IMR-90 (cell line): ENCODE measurements at regions not wholly inside any gene's neighbourhood (a gene's known extent, or its start where the extent isn't known, plus 50 kb on each side); places are given as distances from the start of the nearest gene placed in this dataset.

Experiments used
- ATAC-seq: fragments of 200-7000 bp; cut with Tn5 transposase; 2 replicates; pipeline ENCODE4 v1.9.1; 2020; ENCODE audit warnings: low read depth, mild to moderate bottlenecking, moderate library complexity
- BruUV-seq: library from RNA; stranded (reverse); fragments of 400-500 nt; replicated peaks from 2 replicates; lab custom pipeline; 2021; lab: Mats Ljungman, UMichigan
- CTCF ChIA-PET: fragments of 300-600 bp; formaldehyde crosslinking; extraction: SDS; loops from one replicate; lab custom pipeline; 2021; ENCODE audit warnings: antibody characterized with exemption; lab: Yijun Ruan, JAX
- POLR2A ChIA-PET: fragments of 300-600 bp; sonication (Branson Sonifier 250); formaldehyde crosslinking; loops from one replicate; lab custom pipeline; 2022; ENCODE audit warnings: antibody characterized with exemption; ENCODE audit not compliant: unreplicated experiment; lab: Charles Lee
- DNase-seq: peaks from one replicate; pipeline ENCODE4 v3.0.0; 2013
- H2AFZ ChIP-seq: replicated peaks from 2 replicates; pipeline ENCODE3; 2013; ENCODE audit warnings: low read length, mild to moderate bottlenecking; ENCODE audit not compliant: poor library complexity
- H2AK5ac ChIP-seq: 2 replicates; pipeline ENCODE4 v1.6.1; 2013; ENCODE audit warnings: low read depth, low read length, inconsistent platforms
- H2AK9ac ChIP-seq: replicated peaks from 2 replicates; pipeline ENCODE3; 2013; ENCODE audit warnings: mild to moderate bottlenecking, low read depth, low read length, moderate library complexity; ENCODE audit not compliant: poor library complexity
- H2BK120ac ChIP-seq: 2 replicates; pipeline ENCODE4 v1.6.1; 2013; ENCODE audit warnings: low read depth, low read length, inconsistent platforms
- H2BK15ac ChIP-seq: 3 replicates; pipeline ENCODE4 v1.6.1; 2013; ENCODE audit warnings: low read depth, low read length, inconsistent platforms
- H2BK20ac ChIP-seq: 2 replicates; pipeline ENCODE4 v1.6.1; 2013; ENCODE audit warnings: low read depth, mild to moderate bottlenecking, inconsistent platforms, low read length, moderate library complexity
- H2BK5ac ChIP-seq: 2 replicates; pipeline ENCODE4 v1.6.1; 2013; ENCODE audit warnings: mild to moderate bottlenecking, low read depth, low read length, inconsistent platforms; ENCODE audit not compliant: poor library complexity, severe bottlenecking
- H3K14ac ChIP-seq: replicated peaks from 2 replicates; pipeline ENCODE4 v1.6.1; 2013; ENCODE audit warnings: low read depth, low read length, inconsistent platforms
- H3K18ac ChIP-seq: 2 replicates; pipeline ENCODE4 v1.6.1; 2013; ENCODE audit warnings: low read depth, low read length, control low read depth
- H3K23ac ChIP-seq: 2 replicates; pipeline ENCODE4 v1.6.1; 2013; ENCODE audit warnings: low read depth, low read length, inconsistent platforms
- H3K27ac ChIP-seq: 2 replicates; pipeline ENCODE4 v1.5.1; 2013; ENCODE audit warnings: mild to moderate bottlenecking, control low read depth, low read length; ENCODE audit not compliant: insufficient read depth
- H3K27me3 ChIP-seq: 2 replicates; pipeline ENCODE4 v1.6.1; 2013; ENCODE audit warnings: low read length; ENCODE audit not compliant: control insufficient read depth, insufficient read depth
- H3K36me3 ChIP-seq: 2 replicates; pipeline ENCODE4 v1.6.1; 2013; ENCODE audit warnings: low read length, mixed read lengths; ENCODE audit not compliant: control insufficient read depth, insufficient read depth
- H3K4ac ChIP-seq: 2 replicates; pipeline ENCODE4 v1.6.1; 2013; ENCODE audit warnings: low read depth, low read length, inconsistent platforms
- H3K4me1 ChIP-seq: 2 replicates; pipeline ENCODE4 v1.6.1; 2013; ENCODE audit warnings: low read length, mixed read lengths; ENCODE audit not compliant: control insufficient read depth, insufficient read depth
- H3K4me2 ChIP-seq: 2 replicates; pipeline ENCODE4 v1.6.1; 2013; ENCODE audit warnings: low read depth, mild to moderate bottlenecking, control low read depth, low read length, moderate library complexity
- H3K4me3 ChIP-seq: 2 replicates; pipeline ENCODE4 v1.5.1; 2013; ENCODE audit warnings: low read depth, mild to moderate bottlenecking, control low read depth, low read length, moderate library complexity; ENCODE audit not compliant: insufficient read depth
- H3K56ac ChIP-seq: 2 replicates; pipeline ENCODE4 v1.6.1; 2013; ENCODE audit warnings: low read length, inconsistent platforms; ENCODE audit not compliant: insufficient read depth; ENCODE audit errors: extremely low read depth
- H3K79me1 ChIP-seq, 2 experiments: 2 replicates each; pipeline ENCODE4 v1.6.1; 2013; ENCODE audit warnings: low read length in 2 of 2, inconsistent platforms in 1 of 2, low read depth in 1 of 2
- H3K9ac ChIP-seq: 2 replicates; pipeline ENCODE4 v1.6.1; 2013; ENCODE audit warnings: low read depth, low read length, control low read depth
- H3K9me1 ChIP-seq: 2 replicates; pipeline ENCODE4 v1.6.1; 2013; ENCODE audit warnings: low read length, inconsistent platforms; ENCODE audit not compliant: insufficient read depth
- H3K9me3 ChIP-seq: 2 replicates; pipeline ENCODE4 v1.6.1; 2013; ENCODE audit warnings: low read length; ENCODE audit not compliant: control insufficient read depth, insufficient read depth
- H4K20me1 ChIP-seq: 2 replicates; pipeline ENCODE4 v1.6.1; 2013; ENCODE audit warnings: low read length, inconsistent platforms; ENCODE audit not compliant: insufficient read depth
- H4K5ac ChIP-seq: 2 replicates; pipeline ENCODE4 v1.6.1; 2013; ENCODE audit warnings: mild to moderate bottlenecking, low read depth, low read length, control low read depth
- H4K8ac ChIP-seq, 2 experiments: 2 replicates each; pipeline ENCODE4 v1.6.1; 2013; ENCODE audit warnings: low read depth in 2 of 2, low read length in 2 of 2, control low read depth in 1 of 2, inconsistent platforms in 1 of 2
- H4K91ac ChIP-seq: 2 replicates; pipeline ENCODE4 v1.6.1; 2013; ENCODE audit warnings: low read depth, low read length, inconsistent platforms; ENCODE audit not compliant: insufficient read depth
- ELK1 ChIP-seq: fragments of 150-350 bp; IDR thresholded peaks from 2 replicates; pipeline ENCODE4 v1.6.1; 2016; ENCODE audit warnings: low read depth, mild to moderate bottlenecking, low read length, moderate library complexity, borderline replicate concordance
- WGBS, 2 experiments: methylation state at CpG; one replicate each; pipeline versions ENCODE4 v1.1.5 to v1.1.7; 2013; ENCODE audit warnings: missing lambda C conversion rate in 2 of 2; ENCODE audit not compliant: insufficient read length in 1 of 2; ENCODE audit errors: extremely low coverage in 2 of 2; 5-methylcytosine and 5-hydroxymethylcytosine counted together
- dilution Hi-C: fragments of 300-500 bp; cut with HindIII; formaldehyde crosslinking; loops from one replicate; pipeline ENCODE4 v1.14.3; 2018; ENCODE audit warnings: low sequenced_read_pairs; ENCODE audit not compliant: unreplicated experiment
- in situ Hi-C: fragments of 300-500 bp; cut with MboI; formaldehyde crosslinking; loops from 3 replicates; pipeline ENCODE4 v1.14.3; 2019; ENCODE audit warnings: low sequenced_read_pairs, inconsistent platforms, mixed read lengths
- intact Hi-C: fragments of 100-400 bp; cut with micrococcal nuclease; formaldehyde crosslinking; loops from 2 replicates; pipeline ENCODE4 v1.10.0; 2022
- TF ChIP-seq, protein P1 (sequence below): fragments of 150-350 bp; IDR thresholded peaks from 2 replicates; pipeline ENCODE4 v1.6.1; 2017; ENCODE audit warnings: mild to moderate bottlenecking, antibody characterized with exemption, low read length, low read depth

GRCh38 chr12:89089264-89089663 is 263.0 kb downstream of the DUSP6 start:
- Histone ChIP-seq H3K56ac (no peak overlapping the region), H3K36me3 (no peaks in the 10 kb centered on the region), H3K27me3 (no peaks in the 10 kb centered on the region), H2BK15ac (no peak overlapping the region), H2BK5ac (no peak overlapping the region), H3K9ac (no peak overlapping the region), H2AK5ac (no peak overlapping the region), H3K9me1 (no peaks in the 10 kb centered on the region), H2AK9ac (no peak overlapping the region), H3K27ac (no peak overlapping the region), H3K14ac (no peak overlapping the region), H4K8ac (no peak overlapping the region), H3K4me2 (no peak overlapping the region), H2BK120ac (no peak overlapping the region), H3K4me3 (no peak overlapping the region), H3K4ac (no peak overlapping the region), H3K23ac (no peak overlapping the region), H2AFZ (no peak overlapping the region), H2BK20ac (no peak overlapping the region), H3K18ac (no peak overlapping the region), H3K9me3 (peaks cover 9% of the 10 kb centered on the region), H4K91ac (no peak overlapping the region), H3K79me1 (no peaks in the 10 kb centered on the region), H3K4me1 (no peaks in the 10 kb centered on the region), H4K20me1 (no peaks in the 10 kb centered on the region), H4K5ac (no peak overlapping the region)
- intact Hi-C loops (no loop called here), in situ Hi-C loops (no loop called here), dilution Hi-C loops (no loop called here)
- ATAC-seq (no peak), DNase-seq (no peak)
- BruUV-seq: no TSS peak
- CTCF ChIA-PET: no interaction called here
- POLR2A ChIA-PET: no interaction called here
- TF ChIP-seq, protein P1, sequence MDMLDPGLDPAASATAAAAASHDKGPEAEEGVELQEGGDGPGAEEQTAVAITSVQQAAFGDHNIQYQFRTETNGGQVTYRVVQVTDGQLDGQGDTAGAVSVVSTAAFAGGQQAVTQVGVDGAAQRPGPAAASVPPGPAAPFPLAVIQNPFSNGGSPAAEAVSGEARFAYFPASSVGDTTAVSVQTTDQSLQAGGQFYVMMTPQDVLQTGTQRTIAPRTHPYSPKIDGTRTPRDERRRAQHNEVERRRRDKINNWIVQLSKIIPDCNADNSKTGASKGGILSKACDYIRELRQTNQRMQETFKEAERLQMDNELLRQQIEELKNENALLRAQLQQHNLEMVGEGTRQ: no peak
- no peak for TF ChIP-seq ELK1
- no CpG with 5 or more reads among the region's 2 CpGs for WGBS, 2 experiments
